Non-pigmented ciliary epithelial cell (primary cell): ENCODE measurements at regions not wholly inside any gene's neighbourhood (a gene's known extent, or its start where the extent isn't known, plus 50 kb on each side); places are given as distances from the start of the nearest gene placed in this dataset.

Experiments used
- DNase-seq: peaks from one replicate; pipeline ENCODE4 v3.0.0-alpha.2; 2010; ENCODE audit warnings: low read depth

GRCh38 chr2:83650898-83651297 lies 808.2 kb downstream of the SUCLG1 start:
- DNase-seq = no peak

DNA sequence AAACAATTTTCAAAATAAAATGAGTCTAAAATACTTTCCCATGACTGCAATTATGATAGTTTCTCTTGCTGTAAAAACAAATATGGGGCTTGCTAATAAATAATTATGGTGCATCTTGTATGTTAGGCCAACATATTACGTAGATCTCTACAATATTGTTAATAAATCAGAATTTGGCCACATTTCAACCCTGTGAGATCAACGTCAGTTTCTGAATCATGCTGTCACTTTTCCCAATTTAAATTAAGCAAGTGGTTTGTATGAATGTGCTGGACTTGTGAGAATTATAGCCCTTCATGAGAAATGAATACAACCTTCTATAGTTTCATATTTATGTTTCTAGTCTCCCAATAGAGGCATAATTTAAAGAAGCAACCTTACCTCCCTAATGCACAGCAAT lies 808.9 kb downstream of the SUCLG1 start:
- DNase-seq = no peak

- no peak for DNase-seq
Observed at GRCh38 chr2:83640506-83640905, 818.6 kb downstream of the SUCLG1 start.

DNA sequence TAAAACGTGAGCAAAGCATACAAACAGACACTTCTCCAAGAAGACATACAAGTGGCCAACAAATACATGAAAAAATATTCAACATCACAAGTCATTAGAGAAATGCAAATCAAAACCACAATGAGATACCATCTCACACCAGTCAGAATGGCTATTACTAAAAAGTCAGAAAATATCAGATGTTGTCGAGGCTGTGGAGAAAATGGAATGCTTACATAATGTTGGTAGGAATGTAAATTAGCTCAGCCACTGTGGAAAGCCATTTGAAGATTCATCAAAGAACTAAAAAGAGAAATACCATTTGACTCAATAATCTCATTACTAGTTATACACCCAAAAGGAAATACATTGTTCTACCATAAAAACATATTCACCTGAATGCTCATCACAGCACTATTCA lies 825.7 kb downstream of the SUCLG1 start:
- DNase-seq = no peak

GRCh38 chr2:83630351-83630750 lies 828.7 kb downstream of the SUCLG1 start:
- DNase-seq = no peak

DNA sequence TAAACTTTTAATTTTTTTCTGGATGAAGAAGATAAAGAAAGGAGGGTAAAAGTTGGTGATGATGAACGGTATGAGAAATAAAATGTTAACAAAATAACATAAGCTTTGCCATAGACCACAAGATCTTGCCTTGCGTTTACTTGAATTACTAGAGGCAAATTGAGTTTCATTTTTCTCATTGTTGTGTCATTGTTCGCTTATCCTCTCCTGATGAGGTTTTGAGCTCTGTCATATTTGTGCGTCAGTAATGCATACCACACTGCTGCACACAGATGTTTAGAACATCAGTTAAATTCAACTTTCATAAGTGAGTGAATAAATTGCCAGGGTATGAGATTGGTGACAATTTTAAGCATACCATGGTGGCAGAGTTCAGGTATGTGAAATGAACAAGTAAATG lies 843.6 kb downstream of the SUCLG1 start:
- DNase-seq = no peak

DNA sequence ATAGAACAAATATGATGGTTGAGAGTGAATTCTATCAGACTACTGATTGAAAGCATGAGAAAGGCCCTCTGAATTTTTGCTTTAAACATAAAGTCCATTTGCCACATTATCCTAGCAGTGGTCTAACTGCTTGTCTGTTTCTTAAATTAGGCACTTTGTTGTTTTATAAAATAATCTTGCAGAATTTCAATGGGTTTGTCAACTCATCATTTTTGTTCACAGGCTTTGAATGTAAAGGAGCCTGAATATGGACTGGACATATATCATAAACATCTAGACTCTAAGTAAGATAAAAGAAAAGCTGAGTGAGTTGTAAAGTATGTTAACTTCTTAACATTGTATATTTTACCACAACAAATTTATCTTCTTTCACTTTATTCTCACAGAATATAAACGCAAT lies 845.9 kb downstream of the SUCLG1 start:
- no peak for DNase-seq

DNA sequence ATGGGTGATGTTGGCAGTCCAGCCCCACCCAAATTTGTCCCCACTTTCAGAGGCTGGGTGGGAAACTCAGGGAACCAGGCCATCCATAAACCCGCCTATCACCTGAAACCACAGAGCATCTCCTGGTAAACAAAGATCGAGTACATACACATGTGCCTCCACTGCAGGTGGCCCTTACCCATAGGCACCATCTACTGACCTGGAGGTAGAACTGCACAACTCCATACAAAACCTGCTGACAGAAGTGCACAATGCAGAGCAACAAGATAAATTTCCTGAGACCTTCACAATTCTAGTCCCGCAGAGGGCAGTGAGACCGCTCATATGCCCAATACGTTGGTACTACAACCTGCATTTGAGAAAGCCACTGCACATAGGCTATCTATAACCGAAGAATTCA lies 856.3 kb downstream of the SUCLG1 start:
- DNase-seq = no peak

DNA sequence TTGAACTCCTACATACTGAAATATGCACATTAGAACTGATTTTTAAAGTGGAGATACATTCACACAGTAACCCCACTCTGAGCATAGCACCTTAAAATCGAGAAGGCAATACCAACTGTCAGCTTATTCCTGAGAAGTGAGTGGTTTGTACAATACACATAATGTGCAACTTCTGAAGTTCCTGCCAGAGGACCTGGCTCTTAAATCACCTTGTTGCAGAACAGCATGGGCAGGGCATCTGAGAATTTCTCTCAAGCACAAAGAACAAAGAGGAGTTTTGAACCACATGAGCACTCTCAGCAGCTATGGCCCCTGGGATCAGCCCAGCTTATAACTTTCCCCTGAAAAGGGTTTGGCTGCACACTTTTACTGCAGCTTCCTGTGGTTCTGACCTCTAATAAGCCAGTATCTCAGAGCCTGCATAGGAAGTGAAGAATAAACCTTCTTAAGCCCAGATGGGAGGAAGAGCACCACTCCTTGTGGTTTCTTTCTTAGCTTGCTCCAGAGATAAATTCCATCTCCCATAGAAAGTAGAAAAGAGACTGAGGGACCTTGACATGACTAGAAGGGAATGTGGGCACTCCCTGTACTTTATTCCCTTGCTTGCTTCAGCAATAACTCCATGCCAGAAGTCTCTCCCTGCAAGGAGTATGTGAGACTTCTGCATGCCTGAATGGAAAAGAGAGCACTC lies 862.3 kb downstream of the SUCLG1 start:
- DNase-seq = no peak

- DNase-seq = no peak
Observed at GRCh38 chr2:83595926-83596325, 863.2 kb downstream of the SUCLG1 start.

DNA sequence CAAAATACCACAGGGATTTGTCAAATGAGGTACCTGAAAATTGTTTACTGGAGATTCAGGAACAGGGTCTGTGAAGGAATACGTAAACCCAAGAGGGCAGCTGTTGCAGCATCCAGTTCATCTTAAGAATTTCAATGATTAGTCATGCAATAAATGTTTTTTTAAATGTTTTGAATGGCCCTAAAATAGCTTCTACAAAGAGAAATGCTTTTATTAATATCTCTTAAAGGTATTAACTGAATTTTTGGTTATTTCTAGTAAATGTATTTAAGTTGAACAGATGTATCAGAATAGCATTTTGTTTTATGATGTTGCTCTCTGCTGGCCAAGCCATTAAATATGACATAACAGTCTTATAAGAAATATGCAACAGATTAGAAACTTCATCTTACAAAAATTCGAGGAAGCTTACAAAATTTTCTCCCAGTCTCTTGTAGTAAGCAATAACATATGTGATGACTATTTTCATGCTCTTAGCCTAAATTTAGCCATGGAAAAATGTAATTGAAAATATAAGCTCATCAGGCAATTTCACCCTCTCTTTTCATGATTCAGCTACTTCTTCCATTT lies 863.9 kb downstream of the SUCLG1 start:
- DNase-seq = no peak

DNA sequence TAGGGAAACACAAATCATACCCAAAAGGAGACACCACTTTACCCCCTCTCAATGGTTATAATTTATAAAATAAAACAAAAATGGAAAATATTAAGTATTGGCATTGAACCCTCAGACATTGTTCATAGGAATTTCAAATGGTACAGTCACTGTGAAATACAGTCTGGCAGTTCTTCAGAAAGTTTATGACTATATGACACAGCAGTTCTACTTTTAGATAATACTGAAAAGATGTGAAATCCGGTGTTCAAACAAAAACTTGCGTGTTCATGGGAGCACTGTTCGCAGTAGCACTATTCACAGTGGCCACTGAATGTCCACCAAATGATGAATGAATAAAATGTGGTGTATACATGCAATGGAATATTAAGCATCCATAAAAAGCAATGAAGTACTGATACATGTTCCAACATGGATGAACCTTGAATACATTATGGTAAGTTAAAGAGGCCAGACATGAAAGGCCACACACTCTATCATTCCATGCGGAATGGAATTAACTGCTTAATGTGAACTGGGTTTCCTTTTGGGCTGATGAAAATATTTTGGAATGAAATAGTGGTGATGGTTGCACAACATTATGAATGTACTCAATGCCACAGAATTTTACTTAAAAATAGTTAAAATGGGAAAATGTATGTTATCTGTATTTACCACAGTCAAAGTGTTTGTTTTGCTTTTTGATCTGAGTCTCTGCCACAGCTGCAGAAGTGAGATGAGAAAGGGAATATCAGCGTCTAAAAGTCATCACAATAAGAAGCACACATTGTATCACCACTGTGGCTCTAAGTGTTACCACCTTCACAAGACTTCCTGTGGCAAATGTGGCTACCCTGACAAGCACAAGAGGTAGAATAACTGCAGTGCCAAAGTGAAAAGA lies 864.6 kb downstream of the SUCLG1 start:
- no peak for DNase-seq

DNA sequence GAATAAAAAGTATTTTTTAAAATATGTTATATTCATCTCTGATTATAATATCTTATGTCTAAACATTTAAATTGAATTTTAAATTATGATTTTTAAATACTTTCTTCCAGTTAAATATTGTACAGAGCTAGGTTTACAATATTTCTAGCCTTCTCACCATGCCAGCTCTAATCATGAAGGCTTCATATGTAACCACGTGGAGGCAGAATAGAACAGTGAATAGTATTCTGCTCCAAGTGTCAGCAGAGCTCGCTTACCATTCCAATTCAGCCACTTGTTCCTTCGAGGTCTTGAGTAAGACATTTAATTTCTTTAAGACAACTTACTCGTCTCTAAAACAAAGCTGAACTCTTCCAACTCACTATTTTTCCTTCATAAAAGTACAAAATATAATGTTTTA lies 871.8 kb downstream of the SUCLG1 start:
- DNase-seq = no peak

DNA sequence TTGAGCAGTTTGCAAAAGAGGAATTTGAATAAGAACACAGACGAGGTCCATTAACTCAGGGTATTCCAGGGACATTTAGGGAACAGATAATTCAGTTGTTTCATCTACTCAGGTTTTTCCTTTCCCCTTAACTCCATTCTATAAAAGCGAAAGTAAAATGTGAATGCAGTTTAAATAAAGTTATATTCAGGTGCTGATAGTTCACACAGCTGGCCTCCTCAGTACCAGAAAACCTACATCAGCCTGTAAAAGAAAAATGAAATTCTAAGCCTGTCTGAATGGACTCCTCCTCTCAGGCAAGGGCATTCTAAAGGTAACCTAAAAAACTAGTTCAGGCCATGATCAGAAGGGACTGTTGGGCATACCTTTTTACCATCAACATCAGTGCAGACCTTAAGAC lies 873.8 kb downstream of the SUCLG1 start:
- DNase-seq = no peak

DNA sequence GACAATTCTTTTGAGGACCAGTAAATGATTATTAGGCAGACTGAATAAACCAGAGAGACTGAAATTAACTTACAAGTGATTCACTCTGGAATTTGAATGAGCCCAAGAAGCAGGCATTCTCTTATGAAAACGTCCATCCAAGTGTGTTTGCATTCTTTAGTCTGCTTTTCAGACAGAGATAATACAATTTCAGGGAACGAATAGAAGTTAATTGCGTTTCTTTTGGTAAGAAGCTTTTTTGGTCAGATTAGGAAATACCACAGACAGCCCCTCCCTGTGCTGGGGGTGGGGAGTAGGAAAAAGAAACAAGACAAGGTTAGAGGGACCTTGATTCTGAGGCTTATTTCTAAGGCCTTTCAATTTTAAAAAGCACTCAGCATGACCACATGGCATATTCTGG lies 874.4 kb downstream of the SUCLG1 start:
- DNase-seq = peak; percentile 4

GRCh38 chr2:83582589-83582988 lies 876.5 kb downstream of the SUCLG1 start:
- DNase-seq = no peak

GRCh38 chr2:83579507-83579906 lies 879.6 kb downstream of the SUCLG1 start:
- no peak for DNase-seq

GRCh38 chr2:83578405-83578804 lies 880.7 kb downstream of the SUCLG1 start:
- no peak for DNase-seq

DNA sequence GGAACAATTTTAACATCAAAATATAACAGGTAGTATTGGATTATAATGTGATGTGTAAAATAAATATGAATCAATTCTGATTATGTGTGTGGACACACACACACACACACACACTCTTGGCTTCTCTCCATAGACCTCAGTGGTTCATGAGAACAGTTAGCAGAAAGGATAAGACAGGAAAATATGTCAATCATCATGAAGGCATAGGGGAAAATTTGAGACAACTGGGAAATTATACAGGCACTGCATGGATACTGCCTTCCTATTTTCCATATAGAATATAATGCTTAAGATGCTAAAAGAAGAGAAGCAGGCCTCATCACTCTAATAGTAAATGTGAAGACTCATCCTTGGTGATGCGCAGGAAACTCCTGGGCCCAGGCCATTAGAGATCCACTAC lies 884.5 kb downstream of the SUCLG1 start:
- no peak for DNase-seq

- DNase-seq = no peak
Observed at GRCh38 chr2:83573060-83573459, 886.0 kb downstream of the SUCLG1 start.

- no peak for DNase-seq
Observed at GRCh38 chr2:83572400-83572799, 886.7 kb downstream of the SUCLG1 start.

- no peak for DNase-seq
Observed at GRCh38 chr2:83567551-83567950, 891.5 kb downstream of the SUCLG1 start.

GRCh38 chr2:83565626-83566025 lies 893.5 kb downstream of the SUCLG1 start:
- DNase-seq = no peak
